ENCODE measurements at regions not wholly inside any gene's neighbourhood (a gene's known extent, or its start where the extent isn't known, plus 50 kb on each side); places are given as distances from the start of the nearest gene placed in this dataset.
A peak's percentile ranks its signal among the peaks of the same experiment; 100 is the strongest.

DNA sequence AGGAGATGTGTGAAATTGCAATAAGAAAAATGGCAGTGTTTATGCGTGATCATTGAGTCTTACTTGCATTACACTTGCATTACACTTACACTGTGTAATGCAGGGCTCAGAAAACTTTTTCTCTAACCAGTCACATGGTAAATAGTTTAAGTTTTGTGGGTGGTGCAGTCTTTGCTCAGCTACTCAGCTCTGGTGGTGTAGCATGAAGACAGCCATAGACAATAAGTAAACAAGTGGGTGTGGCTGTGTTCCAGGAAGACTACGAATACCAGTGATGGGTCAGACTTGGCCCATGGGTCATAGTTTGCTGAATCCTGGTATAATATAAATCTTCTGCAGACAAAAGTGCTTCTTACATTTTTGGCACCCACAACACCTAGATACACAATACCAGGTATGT, 115.6 kb upstream of the CYP1B1 start:
- H3K27ac ChIP-seq, result no peak overlapping the region
- no peaks in the 10 kb centered on the region for H3K36me3 ChIP-seq
- no peaks in the 10 kb centered on the region for H3K9me3 ChIP-seq
- 59% methylated on average over 2 of the region's 2 CpGs for WGBS (ENCODE audit: insufficient coverage, low coverage, low lambda C conversion rate, missing lambda C conversion rate)
- no peaks in the 10 kb centered on the region for H3K27me3 ChIP-seq
- DNase-seq (no peak), ATAC-seq (peak in 1 of 4 donors; percentile 41)
- TF ChIP-seq, protein P1, sequence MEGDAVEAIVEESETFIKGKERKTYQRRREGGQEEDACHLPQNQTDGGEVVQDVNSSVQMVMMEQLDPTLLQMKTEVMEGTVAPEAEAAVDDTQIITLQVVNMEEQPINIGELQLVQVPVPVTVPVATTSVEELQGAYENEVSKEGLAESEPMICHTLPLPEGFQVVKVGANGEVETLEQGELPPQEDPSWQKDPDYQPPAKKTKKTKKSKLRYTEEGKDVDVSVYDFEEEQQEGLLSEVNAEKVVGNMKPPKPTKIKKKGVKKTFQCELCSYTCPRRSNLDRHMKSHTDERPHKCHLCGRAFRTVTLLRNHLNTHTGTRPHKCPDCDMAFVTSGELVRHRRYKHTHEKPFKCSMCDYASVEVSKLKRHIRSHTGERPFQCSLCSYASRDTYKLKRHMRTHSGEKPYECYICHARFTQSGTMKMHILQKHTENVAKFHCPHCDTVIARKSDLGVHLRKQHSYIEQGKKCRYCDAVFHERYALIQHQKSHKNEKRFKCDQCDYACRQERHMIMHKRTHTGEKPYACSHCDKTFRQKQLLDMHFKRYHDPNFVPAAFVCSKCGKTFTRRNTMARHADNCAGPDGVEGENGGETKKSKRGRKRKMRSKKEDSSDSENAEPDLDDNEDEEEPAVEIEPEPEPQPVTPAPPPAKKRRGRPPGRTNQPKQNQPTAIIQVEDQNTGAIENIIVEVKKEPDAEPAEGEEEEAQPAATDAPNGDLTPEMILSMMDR (IDR thresholded peaks at IDR 0.05), result no peak
- no peak for TF ChIP-seq POLR2A (IDR thresholded peaks at IDR 0.05)
- intact Hi-C loops (cut with DNase I), result no loop called here
- H3K4me3 ChIP-seq, result no peak overlapping the region
- peaks cover 0 to 11% (median 4%) of the 10 kb centered on the region in 4 donors for H3K4me1 ChIP-seq

DNA sequence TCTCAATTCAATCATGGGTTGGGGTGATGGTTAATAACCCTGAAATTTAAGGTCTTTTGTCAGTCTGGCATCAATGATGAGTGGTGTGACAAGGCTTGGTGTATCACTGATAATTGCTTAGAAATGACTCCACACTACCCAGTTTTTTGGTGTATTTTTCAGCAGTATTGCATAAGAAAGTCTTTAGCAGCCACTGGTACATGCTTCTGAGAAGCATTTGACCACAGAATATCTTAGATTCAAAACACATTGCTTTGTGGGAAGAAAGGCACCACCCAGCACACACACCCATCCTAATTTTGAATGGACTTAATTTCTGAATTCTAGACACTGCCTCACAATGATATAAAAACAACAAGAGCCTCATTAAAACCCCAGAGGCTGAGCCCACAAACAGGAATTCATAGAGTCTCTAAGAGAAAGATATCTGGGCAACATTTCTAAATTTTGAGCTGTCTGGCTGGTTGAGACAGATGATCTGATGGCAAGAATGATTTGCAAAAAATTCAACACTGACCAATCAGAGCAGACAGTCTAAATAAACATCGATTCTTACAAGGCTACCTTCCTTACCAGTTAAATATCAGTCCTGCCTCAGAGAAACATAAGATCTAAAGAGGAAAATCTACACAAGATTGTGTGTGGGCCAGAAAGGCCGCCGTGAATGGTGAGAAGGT, 114.7 kb upstream of the CYP1B1 start:
- Histone ChIP-seq H3K9me3 (no peaks in the 10 kb centered on the region), H3K27me3 (no peaks in the 10 kb centered on the region), H3K4me3 (no peak overlapping the region), H3K27ac (no peak overlapping the region), H3K36me3 (no peaks in the 10 kb centered on the region), H3K4me1 (peaks cover 0 to 11% (median 4%) of the 10 kb centered on the region in 4 donors)
- DNase-seq (no peak), ATAC-seq (no peak)
- TF ChIP-seq POLR2A (IDR thresholded peaks at IDR 0.05), result no peak
- TF ChIP-seq, protein P1 (IDR thresholded peaks at IDR 0.05), result no peak
- 80% methylated on average over 3 of the region's 3 CpGs for WGBS (ENCODE audit: insufficient coverage, low coverage, low lambda C conversion rate, missing lambda C conversion rate)
- intact Hi-C loops (cut with DNase I), result no loop called here

DNA sequence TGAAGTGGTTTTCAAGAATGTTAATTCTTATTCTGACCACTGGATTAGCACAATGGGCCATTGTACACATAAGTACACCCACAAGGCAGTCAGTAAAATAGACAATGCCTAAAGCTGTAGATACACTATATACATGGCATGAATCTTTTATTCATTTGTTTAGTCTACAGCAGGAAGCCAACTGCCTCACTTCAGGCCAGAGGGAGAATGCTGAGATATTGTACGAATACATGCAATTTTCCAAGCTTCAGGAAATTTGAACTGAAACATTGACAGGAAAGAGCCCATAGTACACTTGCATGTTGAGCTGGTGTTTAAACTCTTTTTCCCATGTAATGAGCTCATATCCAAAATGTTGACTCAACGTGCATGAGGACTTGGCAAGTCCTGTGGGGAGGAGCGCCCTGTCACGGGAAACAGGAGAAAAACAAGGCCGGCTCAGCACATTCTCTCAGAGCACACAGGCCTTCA, 111.6 kb upstream of the CYP1B1 start:
- DNase-seq (peak; percentile 72 to 83 (median 81)), ATAC-seq (peak; percentile 94 to 98 (median 98))
- intact Hi-C loops (cut with DNase I), result no loop called here
- 20% methylated on average over 5 of the region's 5 CpGs for WGBS (ENCODE audit: insufficient coverage, low coverage, low lambda C conversion rate, missing lambda C conversion rate)
- TF ChIP-seq POLR2A (IDR thresholded peaks at IDR 0.05), result no peak
- TF ChIP-seq, protein P1 (IDR thresholded peaks at IDR 0.05), result no peak
- Histone ChIP-seq H3K9me3 (no peaks in the 10 kb centered on the region), H3K27me3 (no peaks in the 10 kb centered on the region), H3K36me3 (no peaks in the 10 kb centered on the region), H3K4me1 (peaks cover 0 to 11% (median 7%) of the 10 kb centered on the region in 4 donors), H3K27ac (peak overlapping the region; percentile 13 to 62 (median 55)), H3K4me3 (no peak overlapping the region)

DNA sequence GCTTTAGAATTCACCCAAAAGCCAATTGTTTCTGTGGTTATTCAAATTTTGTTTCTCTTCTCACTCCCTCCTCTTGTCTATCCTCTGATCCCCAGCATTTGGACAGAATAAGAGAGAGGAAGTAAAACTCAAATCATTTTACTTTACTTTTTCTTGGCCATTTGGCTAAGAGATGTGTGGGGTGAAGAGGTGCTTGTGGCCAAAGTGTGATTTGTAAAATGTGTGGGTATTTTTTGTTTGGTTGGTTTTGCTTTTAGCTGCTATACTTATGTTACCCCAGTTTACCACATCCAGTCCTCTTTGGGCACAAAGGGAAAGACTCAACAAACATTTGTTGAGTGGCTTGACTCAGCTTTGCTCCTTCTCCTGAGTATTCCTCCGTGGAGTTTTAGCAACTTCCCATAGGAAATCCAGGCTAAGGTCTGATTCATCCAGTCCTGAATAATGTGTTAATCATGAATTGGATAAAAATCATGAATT, 109.1 kb upstream of the CYP1B1 start:
- no peak for TF ChIP-seq POLR2A (IDR thresholded peaks at IDR 0.05)
- TF ChIP-seq, protein P1 (IDR thresholded peaks at IDR 0.05), result no peak
- H3K9me3 ChIP-seq, result no peaks in the 10 kb centered on the region
- H3K4me3 ChIP-seq, result no peak overlapping the region
- no peaks in the 10 kb centered on the region for H3K27me3 ChIP-seq
- no peaks in the 10 kb centered on the region for H3K36me3 ChIP-seq
- H3K4me1 ChIP-seq, result peaks cover 0 to 11% (median 7%) of the 10 kb centered on the region in 4 donors
- no peak overlapping the region for H3K27ac ChIP-seq
- DNase-seq, result no peak
- intact Hi-C loops (cut with DNase I), result no loop called here
- WGBS (ENCODE audit: insufficient coverage, low coverage, low lambda C conversion rate, missing lambda C conversion rate), result 60% methylated on average over 1 of the region's 1 CpG
- ATAC-seq, result no peak

All from right lobe of liver (tissue), 6 donors.